ENCODE measurements at regions not wholly inside any gene's neighbourhood (a gene's known extent, or its start where the extent isn't known, plus 50 kb on each side); places are given as distances from the start of the nearest gene placed in this dataset.

DNA sequence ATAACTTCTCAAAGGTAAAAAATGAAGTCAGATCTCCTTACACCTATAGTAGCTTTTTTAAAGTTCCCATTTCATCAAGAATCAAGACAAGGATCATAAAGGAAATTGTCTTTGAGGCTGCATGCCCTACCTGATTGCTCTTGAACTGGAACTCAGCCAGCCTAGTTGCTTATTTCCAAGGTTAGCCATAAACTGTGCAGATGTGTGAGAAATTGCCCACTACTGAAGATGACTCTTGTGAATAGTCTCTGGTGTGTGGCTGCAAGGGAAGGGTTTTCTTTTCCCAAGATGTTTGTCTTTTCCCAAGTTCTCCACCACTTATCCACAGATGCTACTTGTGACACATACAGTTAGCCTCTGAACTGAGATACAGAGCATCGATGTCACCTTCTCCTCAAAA is 81.7 kb upstream of the DUSP10 start:
- H3K18ac ChIP-seq (ENCODE audit: extremely low read depth, low read length), result no peak overlapping the region
- CTCF ChIA-PET (ENCODE audit: partially characterized antibody), result no interaction called here
- no peaks in the 10 kb centered on the region for H3K79me1 ChIP-seq (ENCODE audit: low read depth, low read length)
- H3K36me3 ChIP-seq (ENCODE audit: control insufficient read depth in 2 of 4, insufficient read depth in 4 of 4, low read length in 3 of 4), result no peaks in the 10 kb centered on the region; a peak in 1 of 8 replicates
- no peak overlapping the region for H3K23ac ChIP-seq (ENCODE audit: insufficient read length)
- no peaks in the 10 kb centered on the region for H3K23me2 ChIP-seq (ENCODE audit: low read depth, low read length)
- H3K4me1 ChIP-seq (replicated peaks in 1 of 4; ENCODE audit: control insufficient read depth in 3 of 4, insufficient read depth in 4 of 4, low read length in 3 of 4), result 0 out of 7 replicates have a peak, but pooled peaks cover 0 to under 1% (median 0%) of the 10 kb centered on the region in 4 experiments
- no peak overlapping the region for H2BK12ac ChIP-seq (ENCODE audit: low read depth, low read length)
- H3K4me3 ChIP-seq (ENCODE audit: extremely low read depth in 1 of 4, insufficient read depth in 2 of 4, low read depth in 3 of 4, low read length in 4 of 4), result no peak overlapping the region
- no peak overlapping the region for H3K56ac ChIP-seq (replicated peaks; ENCODE audit: insufficient read length, low read depth, low read length)
- no peaks in the 10 kb centered on the region for H3K79me2 ChIP-seq (ENCODE audit: control insufficient read depth in 1 of 2, insufficient read depth in 2 of 2, low read length in 2 of 2)
- H3K27ac ChIP-seq (ENCODE audit: low read depth, low read length), result no peak overlapping the region
- TF ChIP-seq EZH2 (IDR thresholded peaks at IDR 0.05; ENCODE audit: low read depth, low read length, severe bottlenecking) (no peak), TEAD4 (IDR thresholded peaks at IDR 0.05; ENCODE audit: low read depth, low read length) (no peak), BACH1 (IDR thresholded peaks at IDR 0.05; ENCODE audit: low read length) (no peak), NRF1 (IDR thresholded peaks at IDR 0.05; ENCODE audit: low read depth, low read length) (no peak), MAFK (IDR thresholded peaks at IDR 0.05; ENCODE audit: low read depth, low read length) (no peak), TAF1 (IDR thresholded peaks at IDR 0.05; ENCODE audit: low read depth, low read length) (no peak), GABPA (IDR thresholded peaks at IDR 0.05; ENCODE audit: borderline replicate concordance, insufficient read depth, low read length) (no peak)
- H3K9ac ChIP-seq (replicated peaks in 1 of 4; ENCODE audit: extremely low read depth in 1 of 4, low read depth in 3 of 4, low read length in 3 of 4), result no peak overlapping the region; a peak in 1 of 7 replicates
- H2AFZ ChIP-seq (ENCODE audit: low read length), result no peak overlapping the region
- H3K9me3 ChIP-seq (ENCODE audit: insufficient read depth in 2 of 2, low read depth in 1 of 2, low read length in 1 of 2), result no peaks in the 10 kb centered on the region
- H2BK15ac ChIP-seq (ENCODE audit: low read length), result no peak overlapping the region
- no peak overlapping the region for H2AK5ac ChIP-seq (ENCODE audit: low read depth, low read length)
- H4K5ac ChIP-seq (ENCODE audit: insufficient read length, low read depth, low read length), result no peak overlapping the region
- no peak overlapping the region for H4K91ac ChIP-seq (replicated peaks; ENCODE audit: insufficient read length, low read length)
- POLR2A ChIA-PET (ENCODE audit: partially characterized antibody), result no interaction called here
- no peaks in the 10 kb centered on the region for H3K27me3 ChIP-seq (replicated peaks in 1 of 4; ENCODE audit: control insufficient read depth in 3 of 4, extremely low read depth in 1 of 4, insufficient read depth in 3 of 4, low read length in 3 of 4)
- no peak overlapping the region for H2BK120ac ChIP-seq (replicated peaks; ENCODE audit: low read depth, low read length)
- no peaks in the 10 kb centered on the region for H4K20me1 ChIP-seq (replicated peaks in 1 of 2; ENCODE audit: control insufficient read depth in 1 of 2, insufficient read depth in 2 of 2, low read length in 2 of 2)
- H2BK5ac ChIP-seq (ENCODE audit: low read depth, low read length), result no peak overlapping the region
- FAIRE-seq (no peak), DNase-seq (ENCODE audit: low read depth in 1 of 2, low spot score in 2 of 2) (no peak)
- no peak overlapping the region for H3K4me2 ChIP-seq (ENCODE audit: insufficient read depth in 1 of 2, low read depth in 2 of 2, low read length in 2 of 2)
- 42% methylated on average over 1 of the region's 1 CpG; no CpG with 5 or more reads in 1 of the 2 experiments for WGBS, 2 experiments (ENCODE audit: extremely low coverage in 1 of 2, insufficient coverage in 1 of 2, insufficient read length in 1 of 2, insufficient replicate concordance in 2 of 2, low coverage in 1 of 2, low lambda C conversion rate in 2 of 2, missing lambda C conversion rate in 1 of 2)
- H3K4ac ChIP-seq (replicated peaks; ENCODE audit: insufficient read length, low read depth, low read length), result no peak overlapping the region
- no peak overlapping the region for H3K14ac ChIP-seq (ENCODE audit: insufficient read length)
- H2BK20ac ChIP-seq (ENCODE audit: low read length), result no peak overlapping the region
- no peak overlapping the region for H4K8ac ChIP-seq (ENCODE audit: extremely low read depth, insufficient read depth, low read length)

All from H1 (cell line).